HL-60 (cell line): ENCODE measurements at regions not wholly inside any gene's neighbourhood (a gene's known extent, or its start where the extent isn't known, plus 50 kb on each side); places are given as distances from the start of the nearest gene placed in this dataset.

Experiments used
- GABPA ChIP-seq: IDR thresholded peaks from 2 replicates; pipeline ENCODE4 v1.6.1; 2012; ENCODE audit warnings: low read depth
- POLR2AphosphoS5 ChIP-seq: IDR thresholded peaks from 2 replicates; pipeline ENCODE4 v1.6.1; 2012; ENCODE audit warnings: low read depth
- SPI1 ChIP-seq: IDR thresholded peaks from 2 replicates; pipeline ENCODE4 v1.6.1; 2012; ENCODE audit warnings: low read depth, mild to moderate bottlenecking, borderline replicate concordance
- TF ChIP-seq, protein P1 (sequence below): IDR thresholded peaks from one replicate; pipeline ENCODE4 v1.5.1; 2011; ENCODE audit warnings: low read length, control low read depth, inconsistent platforms; ENCODE audit not compliant: insufficient read depth

DNA sequence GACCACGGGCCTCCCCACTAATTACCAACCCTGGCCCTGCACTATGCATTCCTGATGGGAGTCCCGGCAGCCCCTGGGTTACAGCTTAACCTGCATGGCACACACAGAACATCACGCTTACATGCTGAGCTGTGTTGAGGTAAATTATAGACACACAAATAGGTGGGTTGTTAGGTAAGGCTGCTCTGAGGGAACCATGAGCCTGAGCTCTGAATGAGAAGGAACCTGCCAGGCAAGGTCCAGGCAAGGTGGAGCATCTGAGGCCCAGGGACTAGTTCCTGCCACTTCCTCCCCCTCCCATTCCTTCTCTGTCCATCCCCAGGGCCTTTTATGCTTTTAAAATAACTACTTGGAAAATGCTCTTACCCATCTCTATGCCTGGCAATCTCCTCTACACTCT lies 82.7 kb upstream of the ESRRB start:
- TF ChIP-seq, protein P1, sequence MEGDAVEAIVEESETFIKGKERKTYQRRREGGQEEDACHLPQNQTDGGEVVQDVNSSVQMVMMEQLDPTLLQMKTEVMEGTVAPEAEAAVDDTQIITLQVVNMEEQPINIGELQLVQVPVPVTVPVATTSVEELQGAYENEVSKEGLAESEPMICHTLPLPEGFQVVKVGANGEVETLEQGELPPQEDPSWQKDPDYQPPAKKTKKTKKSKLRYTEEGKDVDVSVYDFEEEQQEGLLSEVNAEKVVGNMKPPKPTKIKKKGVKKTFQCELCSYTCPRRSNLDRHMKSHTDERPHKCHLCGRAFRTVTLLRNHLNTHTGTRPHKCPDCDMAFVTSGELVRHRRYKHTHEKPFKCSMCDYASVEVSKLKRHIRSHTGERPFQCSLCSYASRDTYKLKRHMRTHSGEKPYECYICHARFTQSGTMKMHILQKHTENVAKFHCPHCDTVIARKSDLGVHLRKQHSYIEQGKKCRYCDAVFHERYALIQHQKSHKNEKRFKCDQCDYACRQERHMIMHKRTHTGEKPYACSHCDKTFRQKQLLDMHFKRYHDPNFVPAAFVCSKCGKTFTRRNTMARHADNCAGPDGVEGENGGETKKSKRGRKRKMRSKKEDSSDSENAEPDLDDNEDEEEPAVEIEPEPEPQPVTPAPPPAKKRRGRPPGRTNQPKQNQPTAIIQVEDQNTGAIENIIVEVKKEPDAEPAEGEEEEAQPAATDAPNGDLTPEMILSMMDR = no peak
- TF ChIP-seq POLR2AphosphoS5 (no peak), GABPA (no peak), SPI1 (no peak)
